HepG2 (cell line): ENCODE measurements at regions not wholly inside any gene's neighbourhood (a gene's known extent, or its start where the extent isn't known, plus 50 kb on each side); places are given as distances from the start of the nearest gene placed in this dataset.

Experiments
- ATAC-seq: fragments of 200-7000 bp; cut with Tn5 transposase; 3 replicates; pipeline ENCODE4 v1.9.1; 2020; ENCODE audit warnings: mild to moderate bottlenecking, moderate library complexity
- BruUV-seq: library from RNA; stranded (reverse); fragments of 400-500 nt; replicated peaks from 2 replicates; lab custom pipeline; 2021; lab: Mats Ljungman, UMichigan
- CTCF ChIA-PET: fragments of 300-600 bp; formaldehyde crosslinking; extraction: SDS; loops from one replicate; lab custom pipeline; 2021; ENCODE audit warnings: low total read pairs, inconsistent platforms, low intra/inter-chr PET ratio; lab: Yijun Ruan, JAX
- POLR2A ChIA-PET: fragments of 350-600 bp; sonication (Branson Sonifier 250); formaldehyde crosslinking; loops from one replicate; lab custom pipeline; 2020; ENCODE audit warnings: antibody characterized with exemption, inconsistent platforms; lab: Yijun Ruan, JAX
- DNase-seq: peaks from one replicate; pipeline ENCODE4 v3.0.0-alpha.2; 2015; ENCODE audit warnings: low spot score
- FAIRE-seq: peaks from 3 replicates; lab custom pipeline; 2011; peaks lifted over from hg19 to GRCh38; lab: Jason Lieb, UNC
- H2AFZ ChIP-seq: one replicate; pipeline ENCODE4 v1.6.1; 2011; ENCODE audit warnings: low read length, inconsistent platforms
- H3K27ac ChIP-seq: fragments of 300-600 bp; 3 replicates; pipeline ENCODE4 v1.8.0; 2011; ENCODE audit warnings: mixed run types, mild to moderate bottlenecking, mixed read lengths, low read length, inconsistent platforms; ENCODE audit not compliant: insufficient read depth; ENCODE audit errors: extremely low read length
- H3K27me3 ChIP-seq, 2 experiments: fragments of 200-600 bp in 1 of 2; 2 replicates in 1 of 2; 3 replicates in 1 of 2; pipeline versions ENCODE4 v1.6.0 to v1.8.0; 2011; ENCODE audit warnings: low read length in 2 of 2, mild to moderate bottlenecking in 2 of 2, moderate library complexity in 2 of 2, inconsistent platforms in 1 of 2; ENCODE audit not compliant: insufficient read depth in 2 of 2, control insufficient read depth in 1 of 2
- H3K36me3 ChIP-seq, 2 experiments: fragments of 200-600 bp in 1 of 2; replicated peaks in 1 of 2; 2 replicates in 1 of 2; 3 replicates in 1 of 2; pipeline versions ENCODE4 v1.5.1 to v1.8.0; 2011; ENCODE audit warnings: low read length in 2 of 2, inconsistent platforms in 1 of 2; ENCODE audit not compliant: insufficient read depth in 2 of 2, control insufficient read depth in 1 of 2
- H3K4me1 ChIP-seq: 2 replicates; pipeline ENCODE4 v1.5.1; 2012; ENCODE audit warnings: low read length, inconsistent platforms; ENCODE audit not compliant: insufficient read depth
- H3K4me2 ChIP-seq: 2 replicates; pipeline ENCODE4 v1.6.0; 2011; ENCODE audit warnings: low read depth, low read length, inconsistent platforms
- H3K4me3 ChIP-seq, 3 experiments: fragments of 200-600 bp in 1 of 3; sonication (generic), shearing (Covaris generic) in 1 of 3; replicated peaks in 1 of 3; 2 replicates each; pipeline ENCODE4 v1.5.1; 2011 to 2016; ENCODE audit warnings: low read length in 3 of 3, inconsistent platforms in 2 of 3, low read depth in 2 of 3, mild to moderate bottlenecking in 2 of 3, control low read depth in 1 of 3, mixed read lengths in 1 of 3; ENCODE audit not compliant: insufficient read depth in 1 of 3
- H3K79me2 ChIP-seq: one replicate; pipeline ENCODE4 v1.6.1; 2011; ENCODE audit warnings: low read length, inconsistent platforms; ENCODE audit not compliant: insufficient read depth
- H3K9ac ChIP-seq: 2 replicates; pipeline ENCODE4 v1.6.0; 2011; ENCODE audit warnings: mild to moderate bottlenecking, low read depth, low read length, inconsistent platforms; ENCODE audit not compliant: insufficient read depth
- H3K9me3 ChIP-seq: 2 replicates; pipeline ENCODE4 v1.5.1; 2012; ENCODE audit warnings: mild to moderate bottlenecking, low read length
- H4K20me1 ChIP-seq: 2 replicates; pipeline ENCODE4 v1.6.0; 2011; ENCODE audit warnings: inconsistent platforms, mild to moderate bottlenecking, low read length, moderate library complexity; ENCODE audit not compliant: insufficient read depth
- DNMT1 ChIP-seq: sonication (generic); formaldehyde crosslinking; IDR thresholded peaks from 2 replicates; pipeline ENCODE4 v1.5.1; 2020; ENCODE audit warnings: mild to moderate bottlenecking, missing genetic modification reagents
- ERF ChIP-seq: IDR thresholded peaks from 2 replicates; pipeline ENCODE4 v1.6.1; 2018; ENCODE audit warnings: missing biosample characterization, missing genetic modification reagents
- SCMH1 ChIP-seq: sonication (generic); formaldehyde crosslinking; IDR thresholded peaks from 2 replicates; pipeline ENCODE4 v1.9.0; 2021; ENCODE audit warnings: missing genetic modification reagents, mild to moderate bottlenecking, borderline replicate concordance
- ZNF256 ChIP-seq: sonication (generic); formaldehyde crosslinking; conservative IDR thresholded peaks from 2 replicates; pipeline ENCODE4 v1.4.0; 2020; ENCODE audit warnings: missing genetic modification reagents
- ZNF646 ChIP-seq: sonication (generic); formaldehyde crosslinking; IDR thresholded peaks from 2 replicates; pipeline ENCODE4 v1.9.0; 2021; ENCODE audit warnings: mild to moderate bottlenecking, missing genetic modification reagents
- WGBS: methylation state at CpG from one replicate; pipeline ENCODE4 v1.1.6; 2017; ENCODE audit warnings: low lambda C conversion rate; 5-methylcytosine and 5-hydroxymethylcytosine counted together
- in situ Hi-C: cut with HindIII; loops from 2 replicates; pipeline ENCODE4 v1.10.0; 2017; ENCODE audit warnings: low pct_unique_long_range_greater_than_20kb; ENCODE audit not compliant: extremely low pct_ligation_motif_present
- intact Hi-C: fragments of 100-400 bp; cut with micrococcal nuclease; formaldehyde crosslinking; loops from one replicate; pipeline ENCODE4 v1.10.0; 2022; ENCODE audit not compliant: unreplicated experiment
- TF ChIP-seq, protein P1 (sequence below): sonication (generic); formaldehyde crosslinking; IDR thresholded peaks from 2 replicates; pipeline ENCODE4 v1.8.1; 2023; ENCODE audit warnings: mild to moderate bottlenecking, missing genetic modification reagents, borderline replicate concordance

DNA sequence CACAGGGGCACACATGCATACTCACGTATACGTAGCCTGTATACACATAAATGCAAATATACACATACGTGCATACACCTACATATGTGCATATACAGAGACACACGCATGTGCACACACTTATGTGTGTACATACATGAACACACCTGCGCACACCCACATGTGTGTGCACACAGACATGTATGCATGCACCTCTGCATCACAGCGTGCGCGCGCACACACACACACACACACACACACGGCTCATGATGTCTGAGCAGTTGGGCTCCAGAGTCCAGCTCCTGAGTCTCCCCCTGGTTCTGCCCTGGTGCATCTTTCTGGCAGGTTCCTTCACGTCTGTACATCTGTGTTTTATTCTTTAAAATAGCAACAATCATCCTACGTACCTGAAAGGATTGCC is 600.5 kb downstream of the NPHP4 start:
- no peak for ATAC-seq
- 62% methylated on average over 9 of the region's 12 CpGs for WGBS
- no peaks in the 10 kb centered on the region for H4K20me1 ChIP-seq

More for the DNA sequence above, 600.5 kb downstream of the NPHP4 start:
- Histone ChIP-seq H3K4me1 (no peaks in the 10 kb centered on the region), H2AFZ (no peak overlapping the region), H3K9ac (no peak overlapping the region), H3K4me2 (no peak overlapping the region), H3K9me3 (peaks cover 11% of the 10 kb centered on the region; the same call in 1 of the 2 replicates), H3K36me3 (no peaks in the 10 kb centered on the region), H3K79me2 (no peaks in the 10 kb centered on the region), H3K4me3 (no peak overlapping the region), H3K27me3 (peaks cover 0 to 17% of the 10 kb centered on the region in 2 experiments; a peak in 2 of 5 replicates), H3K27ac (no peak overlapping the region)
- no peak for TF ChIP-seq DNMT1 (CRISPR knock-in tag)
- TF ChIP-seq ERF (CRISPR knock-in tag): no peak
- TF ChIP-seq ZNF646 (CRISPR knock-in tag): no peak
- no peak for TF ChIP-seq SCMH1
- no peak for TF ChIP-seq ZNF256
- TF ChIP-seq, protein P1, sequence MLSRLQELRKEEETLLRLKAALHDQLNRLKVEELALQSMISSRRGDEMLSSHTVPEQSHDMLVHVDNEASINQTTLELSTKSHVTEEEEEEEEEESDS: no peak
- no peak for DNase-seq
- CTCF ChIA-PET: no interaction called here
- BruUV-seq: no TSS peak
- FAIRE-seq: no peak
- POLR2A ChIA-PET: no interaction called here
- intact Hi-C loops (no loop called here), in situ Hi-C loops (no loop called here)
